Karpas-422 (cell line): ENCODE measurements at regions not wholly inside any gene's neighbourhood (a gene's known extent, or its start where the extent isn't known, plus 50 kb on each side); places are given as distances from the start of the nearest gene placed in this dataset.

Experiments
- DNase-seq: peaks from one replicate; pipeline ENCODE4 v3.0.0-alpha.2; 2015
- H2AFZ ChIP-seq: fragments of 200-600 bp; sonication (generic); 2 replicates; pipeline ENCODE4 v1.6.1; 2014; ENCODE audit warnings: antibody characterized with exemption, low read length, mixed read lengths
- H3K27ac ChIP-seq: fragments of 200-600 bp; sonication (generic); 2 replicates; pipeline ENCODE4 v1.5.1; 2014; ENCODE audit warnings: mild to moderate bottlenecking, low read length, moderate library complexity
- H3K27me3 ChIP-seq: fragments of 200-600 bp; sonication (generic); 2 replicates; pipeline ENCODE4 v1.6.1; 2014; ENCODE audit warnings: low read length, mixed read lengths
- H3K36me3 ChIP-seq: fragments of 200-600 bp; sonication (generic); 2 replicates; pipeline ENCODE4 v1.6.1; 2014; ENCODE audit warnings: low read length, mixed read lengths; ENCODE audit not compliant: insufficient read depth
- H3K4me1 ChIP-seq: fragments of 200-600 bp; sonication (generic); 2 replicates; pipeline ENCODE4 v1.6.1; 2014; ENCODE audit warnings: mild to moderate bottlenecking, low read length, mixed read lengths
- H3K4me2 ChIP-seq: fragments of 200-600 bp; sonication (generic); 2 replicates; pipeline ENCODE4 v1.6.1; 2014; ENCODE audit warnings: low read length, low read depth, mild to moderate bottlenecking; ENCODE audit not compliant: poor library complexity, severe bottlenecking
- H3K4me3 ChIP-seq: fragments of 200-600 bp; sonication (generic); 2 replicates; pipeline ENCODE4 v1.5.1; 2014; ENCODE audit warnings: mild to moderate bottlenecking, antibody characterized with exemption, low read length, mixed read lengths
- H3K79me2 ChIP-seq: fragments of 200-600 bp; sonication (generic); 2 replicates; pipeline ENCODE4 v1.6.1; 2014; ENCODE audit warnings: mild to moderate bottlenecking, low read length, mixed read lengths
- H3K9ac ChIP-seq: fragments of 200-600 bp; sonication (generic); 2 replicates; pipeline ENCODE4 v1.6.0; 2014; ENCODE audit warnings: low read length
- H3K9me2 ChIP-seq: fragments of 200-600 bp; sonication (generic), shearing (Covaris generic); replicated peaks from 2 replicates; pipeline ENCODE4 v1.6.0; 2014; ENCODE audit warnings: mild to moderate bottlenecking, low read length, moderate library complexity; ENCODE audit not compliant: insufficient read depth
- H3K9me3 ChIP-seq: fragments of 300-700, 200-600 bp; sonication (generic); 2 replicates; pipeline ENCODE4 v1.6.1; 2014; ENCODE audit warnings: low read length, mixed read lengths
- H4K20me1 ChIP-seq: fragments of 200-600 bp; sonication (generic); 2 replicates; pipeline ENCODE4 v1.6.1; 2014; ENCODE audit warnings: mild to moderate bottlenecking, antibody characterized with exemption, low read length, low read depth; ENCODE audit not compliant: insufficient read depth

GRCh38 chr3:109532257-109533216 is 195.2 kb upstream of the DPPA4 start:
- H3K79me2 ChIP-seq, result no peaks in the 10 kb centered on the region
- H3K4me3 ChIP-seq, result no peak overlapping the region
- DNase-seq, result peak; percentile 77

GRCh38 chr3:109545746-109546145 is 208.4 kb upstream of the DPPA4 start:
- no peaks in the 10 kb centered on the region for H3K79me2 ChIP-seq

More at GRCh38 chr3:109532257-109533216, 195.2 kb upstream of the DPPA4 start:
- no peaks in the 10 kb centered on the region for H3K27me3 ChIP-seq
- H3K9me3 ChIP-seq, result no peaks in the 10 kb centered on the region
- H3K9ac ChIP-seq, result no peak overlapping the region
- H3K4me2 ChIP-seq, result no peak overlapping the region
- H4K20me1 ChIP-seq, result no peaks in the 10 kb centered on the region
- no peaks in the 10 kb centered on the region for H3K4me1 ChIP-seq
- no peak overlapping the region for H3K27ac ChIP-seq
- no peaks in the 10 kb centered on the region for H3K36me3 ChIP-seq
- no peak overlapping the region for H2AFZ ChIP-seq
- no peaks in the 10 kb centered on the region for H3K9me2 ChIP-seq

GRCh38 chr3:109548192-109548938 is 211.0 kb upstream of the DPPA4 start:
- Histone ChIP-seq H3K9me2 (no peaks in the 10 kb centered on the region), H3K4me3 (no peak overlapping the region), H3K27me3 (no peaks in the 10 kb centered on the region), H3K4me1 (no peaks in the 10 kb centered on the region), H4K20me1 (no peaks in the 10 kb centered on the region), H3K4me2 (no peak overlapping the region), H3K27ac (no peak overlapping the region), H2AFZ (no peak overlapping the region), H3K9ac (no peak overlapping the region), H3K36me3 (no peaks in the 10 kb centered on the region), H3K9me3 (peaks cover 7% of the 10 kb centered on the region; the same call in 1 of the 2 replicates), H3K79me2 (no peaks in the 10 kb centered on the region)
- DNase-seq, result no peak

More at GRCh38 chr3:109545746-109546145, 208.4 kb upstream of the DPPA4 start:
- no peak overlapping the region for H3K4me3 ChIP-seq
- no peaks in the 10 kb centered on the region for H4K20me1 ChIP-seq
- no peak for DNase-seq
- H3K36me3 ChIP-seq, result no peaks in the 10 kb centered on the region
- peaks cover 7% of the 10 kb centered on the region; the same call in 1 of the 2 replicates for H3K9me3 ChIP-seq
- no peak overlapping the region for H2AFZ ChIP-seq
- H3K4me1 ChIP-seq, result no peaks in the 10 kb centered on the region
- H3K9me2 ChIP-seq, result no peaks in the 10 kb centered on the region
- H3K4me2 ChIP-seq, result no peak overlapping the region
- no peak overlapping the region for H3K27ac ChIP-seq
- H3K9ac ChIP-seq, result no peak overlapping the region
- no peaks in the 10 kb centered on the region for H3K27me3 ChIP-seq

- DNase-seq, result no peak
- H3K4me1 ChIP-seq, result no peaks in the 10 kb centered on the region
These were observed 216.4 kb upstream of the DPPA4 start for GRCh38 chr3:109553591-109554371.

GRCh38 chr3:109559389-109559788 is 222.0 kb upstream of the DPPA4 start:
- H2AFZ ChIP-seq, result no peak overlapping the region
- H3K27me3 ChIP-seq, result no peaks in the 10 kb centered on the region
- no peak overlapping the region for H3K4me2 ChIP-seq
- H3K36me3 ChIP-seq, result no peaks in the 10 kb centered on the region
- no peak overlapping the region for H3K27ac ChIP-seq
- no peak overlapping the region for H3K4me3 ChIP-seq
- no peak overlapping the region for H3K9ac ChIP-seq
- no peaks in the 10 kb centered on the region for H4K20me1 ChIP-seq
- no peaks in the 10 kb centered on the region for H3K9me2 ChIP-seq
- H3K9me3 ChIP-seq, result peaks cover under 1% of the 10 kb centered on the region
- H3K4me1 ChIP-seq, result no peaks in the 10 kb centered on the region
- DNase-seq, result no peak
- no peaks in the 10 kb centered on the region for H3K79me2 ChIP-seq

More at GRCh38 chr3:109553591-109554371, 216.4 kb upstream of the DPPA4 start:
- Histone ChIP-seq H3K36me3 (no peaks in the 10 kb centered on the region), H3K9me2 (no peaks in the 10 kb centered on the region), H2AFZ (no peak overlapping the region), H3K9ac (no peak overlapping the region), H4K20me1 (no peaks in the 10 kb centered on the region), H3K27me3 (no peaks in the 10 kb centered on the region), H3K27ac (no peak overlapping the region), H3K4me2 (no peak overlapping the region), H3K9me3 (peaks cover 3% of the 10 kb centered on the region; the same call in 1 of the 2 replicates), H3K4me3 (no peak overlapping the region), H3K79me2 (no peaks in the 10 kb centered on the region)

- Histone ChIP-seq H3K9ac (no peak overlapping the region), H3K79me2 (no peaks in the 10 kb centered on the region), H3K4me1 (no peaks in the 10 kb centered on the region), H2AFZ (no peak overlapping the region), H3K36me3 (no peaks in the 10 kb centered on the region), H3K9me2 (no peaks in the 10 kb centered on the region), H4K20me1 (no peaks in the 10 kb centered on the region), H3K27me3 (no peaks in the 10 kb centered on the region), H3K4me3 (no peak overlapping the region), H3K4me2 (no peak overlapping the region), H3K9me3 (peaks cover 5% of the 10 kb centered on the region), H3K27ac (no peak overlapping the region)
- no peak for DNase-seq
These were observed 225.8 kb upstream of the DPPA4 start for GRCh38 chr3:109563149-109563548.

- Histone ChIP-seq H3K4me2 (no peak overlapping the region), H3K9me2 (no peaks in the 10 kb centered on the region), H3K9ac (no peak overlapping the region), H3K9me3 (peaks cover 26% of the 10 kb centered on the region), H3K79me2 (no peaks in the 10 kb centered on the region), H3K36me3 (no peaks in the 10 kb centered on the region), H3K4me1 (no peaks in the 10 kb centered on the region), H2AFZ (no peak overlapping the region), H3K4me3 (no peak overlapping the region), H4K20me1 (no peaks in the 10 kb centered on the region), H3K27ac (no peak overlapping the region), H3K27me3 (no peaks in the 10 kb centered on the region)
- DNase-seq, result no peak
These were observed 231.9 kb upstream of the DPPA4 start for GRCh38 chr3:109569135-109569846.
